Daoy (cell line): ENCODE measurements at regions not wholly inside any gene's neighbourhood (a gene's known extent, or its start where the extent isn't known, plus 50 kb on each side); places are given as distances from the start of the nearest gene placed in this dataset.

Experiments used
- DNase-seq: peaks from one replicate; pipeline ENCODE4 v3.0.0-alpha.2; 2015; ENCODE audit warnings: low read depth

DNA sequence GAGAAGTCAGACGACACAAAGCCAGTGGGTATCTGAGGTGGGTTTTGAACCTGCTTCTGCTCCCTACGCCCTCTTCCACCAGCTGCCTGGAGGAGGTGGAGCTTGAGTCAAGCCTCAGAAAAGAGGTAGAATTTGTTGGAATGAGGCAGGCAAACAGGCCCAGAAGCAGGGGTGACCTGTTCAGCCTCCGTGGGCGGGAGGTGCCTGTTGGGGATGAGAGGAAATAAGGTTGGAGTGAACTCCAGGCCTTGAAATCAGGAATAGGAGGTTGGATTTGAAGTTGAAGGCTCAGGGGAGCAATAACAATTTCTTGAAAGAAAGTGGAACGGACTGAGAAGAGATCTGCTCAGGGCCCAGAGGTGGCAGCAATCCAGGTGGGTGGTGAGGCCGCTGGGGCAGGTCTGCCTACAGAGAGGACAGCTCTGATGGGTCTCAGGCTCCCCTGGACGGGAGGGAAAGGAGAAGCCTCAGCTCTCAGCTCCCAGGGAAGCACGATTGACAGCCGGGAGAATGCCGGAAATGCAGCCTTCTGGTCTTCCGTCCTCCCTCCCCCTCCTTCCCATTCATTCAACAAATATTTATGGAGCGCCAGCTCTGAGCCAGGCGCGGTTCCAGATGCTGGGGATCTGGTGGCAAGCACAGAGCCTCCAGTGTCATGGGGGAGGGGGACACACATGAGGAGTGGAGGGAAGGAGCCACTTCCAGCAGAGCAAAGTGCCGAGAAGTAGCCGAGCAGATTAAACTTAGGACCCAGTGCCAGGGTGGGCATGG, 61.9 kb upstream of the CIBAR2 start:
- DNase-seq: peak; percentile 81

DNA sequence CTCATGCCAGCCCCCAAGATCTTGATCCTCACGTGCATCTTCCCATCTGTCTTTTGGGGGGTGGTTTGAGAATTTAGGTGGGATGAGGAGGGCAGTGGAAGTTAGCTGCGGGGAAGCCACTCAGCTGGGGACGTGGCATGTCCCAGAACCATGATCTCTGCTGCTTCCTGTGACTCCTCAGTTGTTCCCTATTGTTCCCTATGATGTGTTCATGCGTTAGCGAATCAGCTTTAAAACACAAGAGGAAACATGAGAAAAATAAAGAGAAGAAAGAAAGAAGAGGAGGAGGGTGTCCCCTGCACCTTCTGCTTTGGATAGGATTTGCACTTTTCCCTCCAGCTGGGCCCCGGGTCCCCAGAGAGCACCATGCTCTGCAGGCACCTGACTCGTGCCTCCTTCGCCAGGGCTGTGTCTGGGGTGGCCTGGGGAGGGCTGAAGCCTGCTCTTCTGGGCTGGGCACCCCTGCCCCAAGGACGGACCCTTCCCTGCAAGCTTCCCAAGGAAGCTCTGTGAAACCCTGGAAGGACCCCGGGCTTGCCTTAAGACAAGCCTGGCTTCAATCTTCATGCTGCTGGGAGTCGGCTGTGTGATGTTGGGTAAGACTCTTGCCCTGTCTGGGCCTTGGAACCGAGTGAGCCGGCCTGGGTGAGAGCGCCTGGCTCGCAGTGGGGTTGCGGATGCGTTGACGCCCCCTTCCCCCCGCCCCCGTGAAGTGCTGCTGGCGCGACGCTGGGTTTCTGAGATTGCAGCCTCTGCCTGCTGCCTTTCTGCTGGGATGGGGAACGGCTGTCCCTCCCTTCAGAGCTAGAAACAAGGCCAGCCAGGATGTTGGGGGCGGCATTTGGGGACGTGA, 62.8 kb upstream of the CIBAR2 start:
- DNase-seq: no peak

DNA sequence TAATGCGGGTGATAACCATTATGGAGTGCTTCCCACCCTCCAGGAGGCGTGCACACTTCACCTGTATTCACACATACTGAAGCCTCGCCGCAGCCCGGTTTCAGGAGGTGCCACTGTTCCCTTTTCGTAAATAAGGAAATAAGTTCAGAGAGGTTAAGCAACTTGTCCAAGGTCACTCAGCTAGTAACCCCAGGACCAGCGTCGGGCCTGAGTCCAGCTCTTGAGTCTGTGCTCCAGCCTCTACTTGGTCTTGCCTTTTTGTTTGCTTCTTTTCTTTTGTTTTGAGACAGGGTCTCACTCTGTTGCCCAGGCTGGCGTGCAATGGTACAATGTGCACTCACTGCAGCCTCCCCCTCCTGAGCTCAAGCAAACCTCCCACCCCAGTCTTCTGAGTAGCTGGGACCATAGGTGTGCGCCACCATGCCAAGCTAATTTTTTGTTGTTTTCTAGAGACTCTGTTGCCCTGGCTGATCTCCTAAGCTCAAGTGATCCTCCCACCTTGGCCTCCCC, 63.5 kb upstream of the CIBAR2 start:
- no peak for DNase-seq

DNA sequence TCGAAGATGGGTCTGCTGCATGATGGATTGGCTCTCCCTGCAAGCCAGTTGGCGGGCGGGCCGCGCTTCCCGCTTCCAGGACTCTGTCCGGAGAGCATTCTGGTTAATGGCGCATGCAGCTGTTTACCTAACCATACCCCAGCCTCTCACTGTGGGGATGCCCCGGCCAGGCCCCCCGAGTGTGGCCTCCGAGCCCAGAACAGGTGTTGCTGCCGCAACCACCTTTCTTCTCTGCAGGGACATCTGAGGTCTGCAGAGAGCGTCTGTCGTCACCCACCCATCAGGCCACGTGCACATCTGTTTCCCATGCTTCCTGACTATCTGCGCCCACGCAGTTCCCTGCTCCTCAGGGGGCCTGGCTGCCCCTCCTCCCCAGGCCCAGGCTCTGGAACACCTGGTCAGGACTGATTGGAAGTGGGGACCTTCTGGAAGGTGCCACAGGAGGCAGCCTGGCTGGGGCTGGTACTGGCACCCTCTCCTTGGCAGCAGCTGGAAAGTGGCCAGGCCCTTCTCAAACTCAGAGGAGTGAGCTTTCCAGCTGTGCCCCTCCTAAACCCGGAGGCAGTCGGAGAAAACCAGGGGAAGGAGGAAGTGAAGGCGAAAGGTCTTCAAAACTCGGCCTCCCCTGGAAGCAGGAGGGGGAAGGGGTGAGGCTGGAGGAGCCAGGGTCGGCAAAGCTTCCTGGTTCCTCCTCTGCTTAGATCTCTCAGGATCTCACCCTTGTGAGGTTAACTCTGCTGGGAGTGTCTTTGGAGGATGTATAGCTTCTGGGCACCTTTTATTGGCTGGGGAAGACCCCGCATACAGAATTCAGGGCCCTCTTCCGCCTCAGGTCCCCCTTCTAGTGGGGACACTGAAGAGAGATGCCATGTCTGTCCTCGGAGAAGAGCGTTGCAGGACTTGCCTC, 64.5 kb upstream of the CIBAR2 start:
- peak; percentile 59 for DNase-seq

DNA sequence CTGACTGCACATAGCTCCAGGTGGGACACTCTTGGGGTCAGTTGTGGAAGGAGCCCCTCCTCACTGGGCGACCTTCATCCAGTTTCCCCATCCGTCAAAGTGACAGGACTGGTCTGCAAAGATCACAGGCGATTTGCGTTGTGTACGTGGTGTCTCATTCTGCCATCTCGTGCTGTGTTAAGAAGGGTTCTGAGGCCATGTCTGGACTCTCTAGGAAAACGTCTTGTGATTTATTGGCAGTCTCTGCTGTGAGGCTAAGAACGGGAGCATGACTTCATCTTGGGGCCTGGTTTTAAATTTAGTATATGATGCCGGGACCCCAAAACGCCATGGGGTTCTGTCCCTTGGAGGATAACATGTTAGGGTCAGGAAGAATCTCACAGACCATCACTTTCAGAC, 65.2 kb upstream of the CIBAR2 start:
- no peak for DNase-seq

DNA sequence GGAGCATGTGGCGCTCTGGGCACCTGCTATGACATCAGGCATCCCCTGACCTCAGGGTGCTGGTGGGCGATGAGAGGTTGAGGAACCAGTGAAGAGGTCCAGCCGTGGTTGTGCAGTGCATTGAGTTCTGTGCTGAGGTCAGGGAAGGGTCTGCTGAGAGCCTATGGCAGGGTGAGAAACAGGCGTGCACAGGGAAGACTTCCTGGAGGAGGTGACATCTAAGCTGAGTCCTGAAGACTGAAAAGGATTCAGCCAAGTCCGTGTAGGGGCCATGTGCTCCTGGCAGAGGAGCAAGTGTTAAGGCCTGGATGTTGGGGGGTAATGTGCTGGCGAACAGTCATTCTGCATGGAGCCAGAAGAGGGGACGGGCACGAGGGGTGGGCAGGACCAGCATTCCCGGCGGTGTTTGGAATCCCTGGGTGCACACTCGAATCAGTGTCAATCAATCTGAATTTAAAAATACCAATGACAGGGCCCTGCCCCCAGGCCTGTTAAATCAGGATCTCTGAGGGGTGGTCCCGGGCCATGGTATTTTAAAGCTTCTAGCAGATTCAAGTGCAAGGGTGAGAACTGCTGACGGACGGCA, 65.8 kb upstream of the CIBAR2 start:
- DNase-seq: no peak

DNA sequence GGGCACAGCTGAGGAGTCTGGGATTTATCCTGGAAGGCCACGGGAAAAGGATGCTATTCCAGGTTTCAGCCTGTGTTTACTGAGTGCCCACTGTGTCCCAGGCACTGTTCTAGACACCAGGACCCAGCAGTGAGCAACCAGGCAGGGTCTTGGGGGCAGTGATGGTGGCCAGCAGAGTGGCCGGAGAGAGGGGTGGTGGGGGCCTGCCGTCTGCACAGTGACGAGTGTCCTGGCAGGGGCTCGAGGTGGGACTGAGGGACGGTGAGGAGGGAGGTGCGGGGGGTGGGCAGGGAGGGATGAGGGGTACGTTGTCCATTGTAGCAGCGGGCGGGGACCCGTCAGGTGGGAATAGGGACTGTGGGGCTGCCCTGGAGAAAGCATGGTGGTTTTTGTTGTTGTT, 66.3 kb upstream of the CIBAR2 start:
- no peak for DNase-seq

DNA sequence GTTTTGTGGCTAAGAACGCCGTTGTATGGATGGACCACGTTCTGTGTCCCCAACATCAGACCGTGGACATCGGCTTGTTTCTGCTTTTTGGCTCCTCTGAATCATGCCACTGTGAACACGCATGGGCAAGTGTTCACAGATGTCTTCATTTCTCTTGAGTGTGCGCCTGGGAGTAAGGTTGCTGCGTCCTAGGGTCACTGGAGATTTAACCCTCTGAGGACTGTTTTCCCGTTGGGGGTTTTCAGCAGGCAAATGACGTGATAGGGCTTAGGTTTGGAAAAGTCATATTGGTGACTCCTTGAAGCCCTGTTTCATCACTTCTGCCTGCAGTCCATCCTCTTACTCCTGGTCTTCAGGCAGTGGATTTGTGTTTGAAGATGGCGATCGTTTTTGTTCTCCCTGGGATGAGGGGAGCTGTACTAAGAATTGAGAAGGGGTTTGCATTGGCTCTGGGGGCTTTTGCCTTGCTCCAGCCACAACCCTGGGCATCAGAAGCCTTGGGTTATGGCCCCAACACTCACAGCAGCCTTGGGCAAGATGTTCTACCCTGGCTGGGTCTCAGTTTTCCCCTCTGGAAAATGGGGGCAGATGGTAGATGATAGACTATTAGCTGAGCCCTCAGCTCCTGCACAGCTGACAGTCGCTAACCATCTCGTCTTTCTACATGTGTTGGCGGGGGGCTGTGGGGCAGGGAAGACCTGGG, 67.2 kb upstream of the CIBAR2 start:
- no peak for DNase-seq

DNA sequence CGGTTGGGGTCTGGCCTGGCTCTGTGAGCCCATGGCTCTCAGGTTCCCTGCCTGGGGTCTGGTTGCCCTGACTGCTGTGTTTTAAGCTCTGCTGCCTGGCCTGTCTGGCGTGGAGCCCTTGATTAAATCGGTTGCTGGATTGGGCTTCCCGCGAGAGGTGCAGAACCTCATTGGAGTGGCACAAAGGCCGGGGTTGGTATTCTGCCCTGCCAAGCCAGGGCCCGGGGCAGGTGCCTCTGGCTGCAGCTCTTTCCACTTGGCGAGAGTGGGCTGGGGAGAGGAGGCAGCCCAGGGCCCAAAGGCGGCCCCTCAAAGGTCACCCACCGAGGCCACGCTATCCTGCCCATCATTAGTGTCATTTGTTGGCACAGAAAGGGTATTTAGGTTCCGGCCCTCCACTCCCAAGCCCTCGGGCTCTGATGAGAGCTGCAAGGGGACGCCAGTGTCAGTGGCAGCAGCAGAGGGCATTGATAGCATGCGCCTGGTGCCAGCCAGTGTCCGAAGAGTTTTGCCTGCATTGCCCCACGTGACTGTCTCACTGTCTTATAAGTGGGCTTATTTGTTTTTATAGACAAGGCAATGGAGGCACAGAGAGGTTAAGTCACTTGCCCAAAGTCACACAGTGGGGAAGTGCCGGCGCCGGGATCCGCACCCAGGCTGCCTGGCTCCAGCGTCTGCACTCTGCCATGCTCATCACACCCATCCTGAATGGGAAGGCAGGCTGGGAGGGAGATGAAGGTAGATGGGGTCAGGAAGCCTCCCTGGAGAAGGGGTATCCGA, 68.0 kb upstream of the CIBAR2 start:
- DNase-seq: no peak

DNA sequence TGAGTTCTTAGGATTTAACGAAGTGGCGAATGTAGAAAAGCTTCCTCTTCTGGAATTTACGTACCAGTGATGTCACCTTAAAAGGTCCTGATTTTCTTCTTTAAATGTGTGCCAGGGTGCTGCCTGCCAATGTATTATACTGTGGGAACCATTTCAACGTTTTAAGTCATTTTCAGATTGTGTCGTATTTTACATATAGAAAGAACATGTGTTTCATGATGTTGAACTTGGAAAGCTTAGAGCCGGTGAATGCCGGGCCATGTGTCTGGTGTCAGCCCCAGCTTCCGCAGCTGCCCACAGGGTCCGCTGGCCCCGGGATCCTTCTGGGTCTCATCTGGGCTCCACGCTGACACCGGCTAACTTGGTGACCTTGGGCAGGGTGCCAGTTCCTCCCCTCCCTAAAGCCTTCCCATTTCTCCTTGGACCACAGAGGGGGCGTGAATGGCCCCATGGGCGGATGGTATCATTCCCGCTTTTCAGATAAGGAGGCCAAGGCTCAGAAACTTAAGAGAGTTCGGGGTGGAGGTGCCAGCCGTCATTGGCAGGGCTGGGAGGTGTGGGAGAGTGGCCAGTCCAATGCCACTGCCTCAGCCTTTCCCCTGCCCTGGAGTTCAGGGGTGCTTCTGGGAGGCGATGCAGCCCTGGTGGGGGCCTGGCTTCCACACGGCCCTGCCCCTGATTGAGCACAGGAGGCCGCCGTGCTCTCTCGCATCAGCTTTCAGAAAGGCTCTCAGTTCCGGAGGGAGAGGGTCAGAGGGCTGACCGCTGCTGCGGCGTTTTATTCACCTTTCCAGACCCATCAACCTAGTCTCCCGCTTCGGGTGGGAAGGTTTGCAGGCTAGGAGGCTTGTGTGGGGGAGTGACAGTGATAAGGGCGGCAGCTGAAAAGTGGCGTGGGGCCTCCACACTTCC, 68.8 kb upstream of the CIBAR2 start:
- no peak for DNase-seq

DNA sequence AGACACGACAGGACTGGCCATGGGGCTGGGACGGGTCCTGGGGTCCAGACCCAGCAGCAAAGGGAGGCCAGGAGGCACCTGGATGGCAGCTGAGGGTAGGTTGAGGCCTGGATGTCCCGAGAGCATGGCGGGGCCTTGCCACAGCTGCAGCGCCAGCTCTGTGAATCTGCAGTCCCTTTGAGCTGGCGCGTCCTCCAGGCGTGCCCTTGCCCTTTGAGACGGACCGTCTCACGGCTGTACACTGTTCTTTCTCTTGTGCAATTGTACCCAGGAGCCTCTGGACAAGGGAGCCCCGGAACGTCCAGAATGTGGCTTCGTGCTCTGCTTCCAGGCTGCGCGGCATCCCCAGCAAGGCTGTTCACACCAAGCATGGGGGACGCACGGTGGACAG, 69.5 kb upstream of the CIBAR2 start:
- DNase-seq: no peak

DNA sequence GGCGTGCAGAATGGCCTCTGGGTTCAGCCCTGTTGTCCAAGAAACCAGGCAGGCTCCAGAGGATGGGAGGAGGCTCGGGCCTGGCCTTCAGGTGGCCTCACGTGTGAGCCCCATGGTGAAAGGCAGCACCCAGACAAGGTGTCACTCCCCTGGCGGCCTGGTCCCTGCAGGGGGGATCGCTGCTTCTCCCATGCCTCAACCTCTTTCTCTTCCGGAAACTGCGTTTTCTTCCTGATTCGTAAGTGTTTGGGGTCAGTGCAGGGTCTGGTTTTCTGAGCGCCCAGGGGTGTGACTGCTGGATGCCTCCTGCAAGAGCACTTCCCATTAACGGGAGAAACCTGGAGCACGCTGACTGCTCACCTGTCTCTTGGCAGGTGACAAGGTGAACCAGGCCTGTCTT, 70.0 kb upstream of the CIBAR2 start:
- no peak for DNase-seq

DNA sequence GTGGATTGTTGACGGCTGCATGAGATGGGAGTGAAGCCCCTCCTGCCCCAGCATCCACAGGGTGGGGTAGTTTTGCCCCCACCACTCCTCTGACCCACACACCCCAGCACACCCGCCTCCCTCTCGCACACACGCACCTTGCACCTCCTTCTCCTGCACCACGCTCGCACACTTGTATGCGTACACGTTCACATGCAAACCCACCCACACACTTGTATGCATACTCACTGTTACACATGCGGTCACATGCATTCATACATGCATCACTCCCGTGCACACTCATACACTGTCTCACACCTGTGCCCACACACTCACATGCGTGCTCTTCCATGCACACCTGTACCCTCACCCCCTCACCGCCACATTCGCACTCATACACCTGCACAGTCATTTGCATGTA, 70.5 kb upstream of the CIBAR2 start:
- DNase-seq: no peak

DNA sequence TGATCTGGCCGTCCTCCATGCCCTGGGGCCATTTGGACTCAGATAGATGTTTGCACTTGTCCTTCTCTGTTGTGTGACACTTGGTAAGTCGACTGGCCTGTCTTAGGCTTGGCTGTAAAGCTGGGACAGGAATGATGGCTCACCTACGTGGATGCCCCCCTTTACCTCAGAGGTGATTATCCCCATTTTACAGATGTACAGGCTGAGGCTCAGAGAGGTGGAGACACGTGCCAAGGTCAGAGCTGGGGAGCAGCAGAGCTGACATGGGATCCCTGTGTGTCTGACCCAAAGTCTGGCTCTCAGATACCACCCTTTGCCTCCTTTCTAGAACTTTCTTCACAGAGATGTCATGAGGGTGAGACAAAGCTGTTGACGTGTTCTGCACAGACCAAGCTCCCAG, 71.3 kb upstream of the CIBAR2 start:
- no peak for DNase-seq

DNA sequence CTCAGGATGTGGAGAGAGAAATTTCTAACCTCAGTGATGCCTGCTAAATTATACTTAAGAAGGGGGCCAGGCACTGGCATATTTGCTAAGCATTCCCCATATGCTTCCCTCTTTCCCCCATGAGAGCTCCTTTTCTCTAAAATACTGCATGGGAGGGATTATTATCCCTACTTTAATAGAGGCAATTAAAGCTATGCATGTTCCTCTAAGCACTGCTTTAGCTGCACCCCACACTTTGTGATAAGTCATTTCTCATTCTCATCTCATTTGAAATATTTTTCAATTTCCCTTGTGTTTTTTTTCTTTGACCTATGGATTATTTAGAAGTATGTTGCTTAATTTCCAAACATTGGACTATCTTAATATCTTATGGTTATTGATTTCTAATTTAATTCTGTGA, 72.1 kb upstream of the CIBAR2 start:
- DNase-seq: no peak

DNA sequence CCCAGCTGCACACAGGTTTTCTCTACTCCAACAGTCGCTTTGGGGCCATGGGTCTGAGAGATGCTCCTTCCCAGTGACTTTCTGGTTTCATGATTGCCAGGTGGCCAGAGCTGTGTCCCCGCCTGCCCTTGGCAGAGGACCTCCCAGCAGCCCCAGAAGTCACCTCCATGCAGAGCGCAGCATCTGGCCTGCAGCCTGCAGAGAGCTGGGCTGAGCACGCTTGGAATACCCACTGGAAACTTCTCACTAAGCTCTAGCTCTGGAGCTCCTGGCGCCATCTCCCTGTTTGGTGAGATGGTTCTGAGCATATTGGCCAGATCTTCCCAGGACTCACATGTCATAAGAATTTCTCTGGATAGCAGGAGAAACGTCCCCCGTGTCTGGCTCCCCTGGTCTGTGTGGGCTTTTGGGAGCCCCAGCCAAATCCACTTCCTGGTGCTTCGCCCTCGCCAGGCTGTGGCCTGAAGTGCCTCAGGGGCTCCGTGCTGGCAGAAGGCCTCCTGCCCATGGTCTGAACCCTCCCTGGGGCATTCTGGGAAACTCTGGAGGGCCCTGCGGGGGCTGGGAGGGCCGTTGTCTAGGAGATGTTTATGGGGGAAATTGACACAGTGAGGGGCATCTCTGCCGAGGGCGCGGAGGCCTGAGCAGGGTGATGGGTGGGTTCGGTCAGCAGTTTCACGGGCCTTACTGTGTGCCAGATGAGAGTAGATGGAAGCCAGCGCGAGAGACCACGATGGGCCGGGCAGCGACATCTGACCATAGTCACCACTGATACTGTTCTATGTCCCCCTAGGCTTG, 73.2 kb upstream of the CIBAR2 start:
- DNase-seq: no peak

DNA sequence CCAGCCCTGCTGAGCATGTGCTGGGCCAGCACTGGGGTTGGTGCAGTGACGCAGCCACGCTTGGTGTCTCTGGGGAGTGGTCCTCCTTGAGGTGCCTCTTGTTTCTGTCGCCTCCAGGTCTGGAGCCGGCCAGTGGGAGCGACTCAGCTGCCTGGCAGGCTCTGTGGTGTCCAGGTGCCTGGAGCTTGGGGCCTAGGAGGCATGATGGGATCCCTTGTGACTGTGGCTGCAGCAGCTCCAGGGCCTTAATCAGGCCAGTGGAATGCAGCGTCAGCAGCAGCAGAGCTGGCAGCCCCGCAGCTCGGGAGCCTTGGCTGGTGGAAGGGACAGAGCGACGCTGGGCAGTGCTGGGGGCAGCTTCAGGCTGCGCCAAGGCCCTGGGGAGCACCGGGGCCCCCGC, 74.7 kb upstream of the CIBAR2 start:
- no peak for DNase-seq

DNA sequence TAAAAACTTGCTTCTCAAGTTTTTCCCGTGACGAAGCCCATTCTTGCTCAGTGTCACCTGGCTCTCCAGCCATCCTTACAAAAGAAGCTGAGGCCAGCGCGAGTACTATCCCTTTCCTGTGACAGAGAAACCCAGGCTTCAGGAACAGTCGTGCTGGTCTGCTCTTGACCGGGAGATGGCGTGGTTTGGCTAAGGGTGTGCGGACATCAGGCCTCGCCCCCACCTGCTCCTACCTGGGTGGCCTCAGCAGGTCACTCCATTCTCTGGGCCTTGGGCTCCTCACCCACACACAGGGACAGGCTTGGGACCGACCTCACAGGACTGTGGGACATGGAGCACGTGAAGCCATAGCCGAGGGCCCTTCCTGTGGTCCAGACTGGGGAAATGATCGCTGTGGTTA, 75.2 kb upstream of the CIBAR2 start:
- DNase-seq: no peak
